ENCODE measurements at regions not wholly inside any gene's neighbourhood (a gene's known extent, or its start where the extent isn't known, plus 50 kb on each side); places are given as distances from the start of the nearest gene placed in this dataset.
A peak's percentile ranks its signal among the peaks of the same experiment; 100 is the strongest.

DNA sequence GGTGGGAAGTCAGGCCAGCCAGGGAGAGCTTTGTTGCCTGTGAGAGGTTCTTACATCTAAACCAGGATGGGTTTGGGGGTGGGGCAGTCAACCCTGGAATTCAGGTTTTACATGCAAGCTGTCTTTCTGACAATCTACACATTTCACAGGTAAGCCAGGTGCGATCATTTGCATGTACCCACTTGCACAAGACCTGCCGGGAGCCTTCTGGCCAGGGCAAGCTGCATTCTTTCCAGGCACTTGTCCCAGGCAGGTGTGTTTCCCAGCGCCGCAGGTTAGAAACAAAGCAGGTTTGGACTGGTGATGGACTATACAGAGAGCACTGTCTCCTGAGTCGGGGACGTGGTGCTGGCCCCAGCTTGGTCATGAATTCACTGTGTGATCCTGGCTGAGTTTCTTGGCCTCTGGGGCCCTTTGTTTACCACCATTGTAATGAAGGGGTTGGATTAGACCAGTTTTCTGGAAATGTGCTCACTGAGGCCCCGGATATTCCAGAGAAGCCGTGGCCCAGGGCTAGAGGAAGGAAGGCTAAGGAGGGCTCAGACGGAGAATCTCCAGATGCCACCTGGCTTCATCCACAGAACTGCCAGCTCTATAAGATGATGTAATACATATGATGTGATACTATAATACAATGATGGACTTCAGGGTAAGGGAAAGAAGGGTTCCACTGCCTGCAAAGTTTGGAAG is 205.2 kb upstream of the SVIL start:
- 86 to 91% (median 87%) methylated on average over 6 to 9 of the region's 9 CpGs for WGBS, 4 donors
- intact Hi-C loops (cut with DNase I) = loop anchor here in 5 of 10 donors (2.0 to 10.0 kb wide), 5 partner anchors 33 to 455 kb away; no protein-coding TSS in a partner anchor

DNA sequence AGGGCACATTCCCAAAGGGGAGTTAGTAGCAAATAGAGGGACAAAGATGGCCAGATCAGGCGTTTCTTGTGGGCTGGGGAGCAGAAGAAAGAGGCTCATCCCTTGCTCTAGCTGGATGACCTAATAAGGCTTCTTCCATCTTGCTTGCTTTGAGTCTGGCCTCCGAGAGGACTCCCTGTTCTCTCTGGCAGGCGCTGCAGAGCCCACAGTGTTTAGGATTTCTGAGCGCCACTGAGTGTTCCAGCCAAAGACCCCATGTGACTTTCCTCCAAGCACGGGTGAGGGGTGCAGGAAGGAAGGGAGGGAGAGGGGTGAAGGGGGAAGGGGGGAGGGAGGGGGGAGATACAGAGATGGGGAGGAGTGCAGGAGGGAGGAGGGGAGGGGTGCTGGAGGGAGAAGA is 203.8 kb upstream of the SVIL start:
- no peak for DNase-seq
- intact Hi-C loops (cut with DNase I) = no loop called here
- H3K36me3 ChIP-seq = no peaks in the 10 kb centered on the region
- no peak for TF ChIP-seq POLR2A (IDR thresholded peaks at IDR 0.05)
- TF ChIP-seq, protein P1, sequence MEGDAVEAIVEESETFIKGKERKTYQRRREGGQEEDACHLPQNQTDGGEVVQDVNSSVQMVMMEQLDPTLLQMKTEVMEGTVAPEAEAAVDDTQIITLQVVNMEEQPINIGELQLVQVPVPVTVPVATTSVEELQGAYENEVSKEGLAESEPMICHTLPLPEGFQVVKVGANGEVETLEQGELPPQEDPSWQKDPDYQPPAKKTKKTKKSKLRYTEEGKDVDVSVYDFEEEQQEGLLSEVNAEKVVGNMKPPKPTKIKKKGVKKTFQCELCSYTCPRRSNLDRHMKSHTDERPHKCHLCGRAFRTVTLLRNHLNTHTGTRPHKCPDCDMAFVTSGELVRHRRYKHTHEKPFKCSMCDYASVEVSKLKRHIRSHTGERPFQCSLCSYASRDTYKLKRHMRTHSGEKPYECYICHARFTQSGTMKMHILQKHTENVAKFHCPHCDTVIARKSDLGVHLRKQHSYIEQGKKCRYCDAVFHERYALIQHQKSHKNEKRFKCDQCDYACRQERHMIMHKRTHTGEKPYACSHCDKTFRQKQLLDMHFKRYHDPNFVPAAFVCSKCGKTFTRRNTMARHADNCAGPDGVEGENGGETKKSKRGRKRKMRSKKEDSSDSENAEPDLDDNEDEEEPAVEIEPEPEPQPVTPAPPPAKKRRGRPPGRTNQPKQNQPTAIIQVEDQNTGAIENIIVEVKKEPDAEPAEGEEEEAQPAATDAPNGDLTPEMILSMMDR (IDR thresholded peaks at IDR 0.05) = no peak
- peak overlapping the region in 2 of 12 donors; percentile 83 to 93 for H3K27ac ChIP-seq
- no peaks in the 10 kb centered on the region for H3K27me3 ChIP-seq
- no peak overlapping the region for H3K4me3 ChIP-seq
- 64 to 75% (median 68%) methylated on average over 5 of the region's 5 CpGs for WGBS, 4 donors
- no peak for ATAC-seq
- H3K9me3 ChIP-seq = no peaks in the 10 kb centered on the region
- H3K4me1 ChIP-seq = peaks cover 0 to 63% (median 5%) of the 10 kb centered on the region in 12 donors

More for the DNA sequence above, 205.2 kb upstream of the SVIL start:
- H3K27ac ChIP-seq = peak overlapping the region in 8 of 12 donors; percentile 68 to 93 (median 81)
- peaks cover 0 to 3% (median 0%) of the 10 kb centered on the region in 12 donors for H3K9me3 ChIP-seq
- no peak for TF ChIP-seq POLR2A (IDR thresholded peaks at IDR 0.05)
- TF ChIP-seq, protein P1 (IDR thresholded peaks at IDR 0.05) = no peak
- no peaks in the 10 kb centered on the region for H3K36me3 ChIP-seq
- no peak for DNase-seq
- H3K4me1 ChIP-seq = peaks cover 0 to 59% (median 5%) of the 10 kb centered on the region in 12 donors
- H3K4me3 ChIP-seq = no peak overlapping the region
- ATAC-seq = no peak
- H3K27me3 ChIP-seq = no peaks in the 10 kb centered on the region

DNA sequence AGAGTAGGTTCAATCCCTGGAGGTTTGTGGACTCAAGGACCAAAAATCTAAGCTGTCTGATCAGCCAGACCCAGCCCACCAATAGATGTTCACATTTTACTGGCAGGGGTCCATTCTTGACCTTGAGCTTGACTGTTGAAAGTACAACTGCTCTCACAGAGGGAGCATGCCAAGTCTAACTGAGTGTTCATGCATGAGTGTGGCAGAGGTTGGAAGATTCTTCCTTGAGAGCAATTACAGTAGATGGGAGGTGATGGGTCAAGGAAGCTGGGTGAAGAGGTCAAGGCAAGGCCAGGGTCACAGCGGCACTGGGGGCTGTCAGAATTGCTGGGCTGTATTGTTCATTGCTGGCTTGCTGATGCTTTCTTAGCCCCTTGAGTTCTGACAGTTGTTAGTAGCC is 202.8 kb upstream of the SVIL start:
- no peak for DNase-seq
- TF ChIP-seq, protein P1 (IDR thresholded peaks at IDR 0.05) = no peak
- no peak for TF ChIP-seq POLR2A (IDR thresholded peaks at IDR 0.05)
- ATAC-seq = no peak
- H3K4me1 ChIP-seq = peaks cover 0 to 55% (median 5%) of the 10 kb centered on the region in 12 donors
- H3K27ac ChIP-seq = peak overlapping the region in 1 of 12 donors; percentile 93
- H3K9me3 ChIP-seq = no peaks in the 10 kb centered on the region
- no peak overlapping the region for H3K4me3 ChIP-seq
- H3K36me3 ChIP-seq = no peaks in the 10 kb centered on the region
- no peaks in the 10 kb centered on the region for H3K27me3 ChIP-seq
- 75 to 93% (median 81%) methylated on average over 1 of the region's 1 CpG for WGBS, 4 donors
- intact Hi-C loops (cut with DNase I) = no loop called here

DNA sequence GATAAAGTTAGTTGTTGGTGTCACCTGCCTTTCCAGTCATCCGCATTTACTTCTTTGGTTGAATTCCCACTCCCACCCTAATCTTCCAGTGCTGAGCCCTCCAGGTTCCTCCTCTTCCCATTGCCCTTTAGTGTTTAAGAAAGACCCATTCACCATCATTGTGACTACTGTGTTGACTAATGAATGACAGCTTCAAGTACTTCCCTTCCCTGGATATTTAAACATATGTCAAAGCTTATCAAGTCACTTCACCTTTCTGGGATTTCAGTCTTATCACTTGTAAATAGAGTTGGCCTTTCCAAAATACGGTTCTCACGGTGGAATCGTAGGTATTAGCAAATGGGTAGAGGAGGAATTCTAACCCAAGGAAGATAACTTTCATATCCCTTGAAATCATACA is 201.6 kb upstream of the SVIL start:
- peaks cover 0 to 45% (median 5%) of the 10 kb centered on the region in 12 donors for H3K4me1 ChIP-seq
- DNase-seq (no peak), ATAC-seq (peak in 2 of 4 donors; percentile 14 to 15)
- H3K27me3 ChIP-seq = no peaks in the 10 kb centered on the region
- H3K9me3 ChIP-seq = no peaks in the 10 kb centered on the region
- intact Hi-C loops (cut with DNase I) = no loop called here
- peak overlapping the region in 1 of 12 donors; percentile 93 for H3K27ac ChIP-seq
- no peaks in the 10 kb centered on the region for H3K36me3 ChIP-seq
- WGBS, 4 donors = 53 to 58% (median 54%) methylated on average over 4 of the region's 4 CpGs
- no peak for TF ChIP-seq POLR2A (IDR thresholded peaks at IDR 0.05)
- TF ChIP-seq, protein P1 (IDR thresholded peaks at IDR 0.05) = no peak
- H3K4me3 ChIP-seq = no peak overlapping the region
